Testis (tissue), 2 donors: ENCODE measurements at regions not wholly inside any gene's neighbourhood (a gene's known extent, or its start where the extent isn't known, plus 50 kb on each side); places are given as distances from the start of the nearest gene placed in this dataset.

Experiments used
- POLR2A ChIP-seq: fragments of 450-650 bp; IDR thresholded peaks from one replicate; pipeline ENCODE4 v1.6.1; 2017; ENCODE audit warnings: antibody characterized with exemption, mild to moderate bottlenecking, moderate library complexity
- TF ChIP-seq, protein P1 (sequence below), 3 experiments: fragments of 450-650 bp in 2 of 3; fragments of 200-600 bp in 1 of 3; sonication (generic) in 1 of 3; IDR thresholded peaks; one replicate each; pipeline ENCODE4 v1.5.1; 2016 to 2019; ENCODE audit warnings: antibody characterized with exemption in 3 of 3, mild to moderate bottlenecking in 2 of 3, moderate library complexity in 1 of 3

- TF ChIP-seq, protein P1, sequence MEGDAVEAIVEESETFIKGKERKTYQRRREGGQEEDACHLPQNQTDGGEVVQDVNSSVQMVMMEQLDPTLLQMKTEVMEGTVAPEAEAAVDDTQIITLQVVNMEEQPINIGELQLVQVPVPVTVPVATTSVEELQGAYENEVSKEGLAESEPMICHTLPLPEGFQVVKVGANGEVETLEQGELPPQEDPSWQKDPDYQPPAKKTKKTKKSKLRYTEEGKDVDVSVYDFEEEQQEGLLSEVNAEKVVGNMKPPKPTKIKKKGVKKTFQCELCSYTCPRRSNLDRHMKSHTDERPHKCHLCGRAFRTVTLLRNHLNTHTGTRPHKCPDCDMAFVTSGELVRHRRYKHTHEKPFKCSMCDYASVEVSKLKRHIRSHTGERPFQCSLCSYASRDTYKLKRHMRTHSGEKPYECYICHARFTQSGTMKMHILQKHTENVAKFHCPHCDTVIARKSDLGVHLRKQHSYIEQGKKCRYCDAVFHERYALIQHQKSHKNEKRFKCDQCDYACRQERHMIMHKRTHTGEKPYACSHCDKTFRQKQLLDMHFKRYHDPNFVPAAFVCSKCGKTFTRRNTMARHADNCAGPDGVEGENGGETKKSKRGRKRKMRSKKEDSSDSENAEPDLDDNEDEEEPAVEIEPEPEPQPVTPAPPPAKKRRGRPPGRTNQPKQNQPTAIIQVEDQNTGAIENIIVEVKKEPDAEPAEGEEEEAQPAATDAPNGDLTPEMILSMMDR (IDR thresholded peaks at IDR 0.05), result no peak
- no peak for TF ChIP-seq POLR2A
Measured at GRCh38 chr16:79532785-79533184, 67.8 kb downstream of the MAF start.
